ENCODE measurements at regions not wholly inside any gene's neighbourhood (a gene's known extent, or its start where the extent isn't known, plus 50 kb on each side); places are given as distances from the start of the nearest gene placed in this dataset.

DNA sequence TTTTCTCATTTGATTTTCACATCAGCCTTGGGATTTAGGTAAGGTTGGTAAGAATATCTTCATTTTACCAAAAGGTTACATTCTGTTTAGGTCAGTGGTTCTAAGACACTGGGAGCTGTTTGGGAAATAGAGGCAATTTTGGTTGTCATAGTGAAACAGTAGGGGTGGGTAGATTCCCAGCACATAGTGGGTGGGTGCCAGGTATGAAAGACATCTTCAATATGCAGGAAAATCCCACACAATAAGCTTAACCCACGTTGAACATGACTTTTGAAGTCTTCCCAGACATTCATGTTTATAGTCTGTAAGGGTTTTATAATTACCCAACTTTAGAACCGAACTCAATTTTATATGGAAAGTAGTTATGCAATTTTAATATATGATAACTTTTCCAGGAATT is 249.6 kb downstream of the SNCA start:
- no peak for DNase-seq (ENCODE audit: low spot score in 2 of 2)
- 48% methylated on average over 2 of the region's 2 CpGs for WGBS
- TF ChIP-seq EP300 (IDR thresholded peaks at IDR 0.05) (no peak), CTCF (IDR thresholded peaks at IDR 0.05) (no peak)
- Histone ChIP-seq H3K36me3 (no peaks in the 10 kb centered on the region), H3K27ac (no peak overlapping the region), H3K9me3 (no peaks in the 10 kb centered on the region), H3K4me1 (no peaks in the 10 kb centered on the region), H3K4me3 (no peak overlapping the region), H3K27me3 (no peaks in the 10 kb centered on the region)

- TF ChIP-seq POLR2AphosphoS5 (IDR thresholded peaks at IDR 0.05) (no peak), EP300 (IDR thresholded peaks at IDR 0.05) (no peak), POLR2A (IDR thresholded peaks at IDR 0.05) (no peak), CTCF (IDR thresholded peaks at IDR 0.05) (no peak)
- 46% methylated on average over 2 of the region's 2 CpGs for WGBS
- H3K27me3 ChIP-seq, result no peaks in the 10 kb centered on the region
These were observed 250.1 kb downstream of the SNCA start for GRCh38 chr4:89586864-89587263.

GRCh38 chr4:89586318-89586717 is 250.6 kb downstream of the SNCA start:
- TF ChIP-seq CTCF (IDR thresholded peaks at IDR 0.05) (no peak), POLR2AphosphoS5 (IDR thresholded peaks at IDR 0.05) (no peak), POLR2A (IDR thresholded peaks at IDR 0.05) (no peak), EP300 (IDR thresholded peaks at IDR 0.05) (no peak)
- no peaks in the 10 kb centered on the region for H3K9me3 ChIP-seq
- H3K4me1 ChIP-seq, result no peaks in the 10 kb centered on the region
- WGBS, result 55% methylated on average over 3 of the region's 3 CpGs
- no peak overlapping the region for H3K27ac ChIP-seq
- no peak for DNase-seq (ENCODE audit: low spot score in 2 of 2)
- H3K27me3 ChIP-seq, result no peaks in the 10 kb centered on the region
- no peaks in the 10 kb centered on the region for H3K36me3 ChIP-seq
- H3K4me3 ChIP-seq, result no peak overlapping the region

More at GRCh38 chr4:89586864-89587263, 250.1 kb downstream of the SNCA start:
- no peak overlapping the region for H3K4me3 ChIP-seq
- H3K9me3 ChIP-seq, result no peaks in the 10 kb centered on the region
- H3K36me3 ChIP-seq, result no peaks in the 10 kb centered on the region
- H3K4me1 ChIP-seq, result no peaks in the 10 kb centered on the region
- H3K27ac ChIP-seq, result no peak overlapping the region
- DNase-seq (ENCODE audit: low spot score in 2 of 2), result no peak

- TF ChIP-seq EP300 (IDR thresholded peaks at IDR 0.05), result no peak
- TF ChIP-seq CTCF (IDR thresholded peaks at IDR 0.05), result no peak
- no peak for TF ChIP-seq POLR2AphosphoS5 (IDR thresholded peaks at IDR 0.05)
- TF ChIP-seq POLR2A (IDR thresholded peaks at IDR 0.05), result no peak
- no peaks in the 10 kb centered on the region for H3K4me1 ChIP-seq
- H3K27ac ChIP-seq, result no peak overlapping the region
- no peaks in the 10 kb centered on the region for H3K9me3 ChIP-seq
- no peak for DNase-seq (ENCODE audit: low spot score in 2 of 2)
- 65% methylated on average over 5 of the region's 5 CpGs for WGBS
- H3K36me3 ChIP-seq, result no peaks in the 10 kb centered on the region
- no peak overlapping the region for H3K4me3 ChIP-seq
- H3K27me3 ChIP-seq, result no peaks in the 10 kb centered on the region
These were observed 254.0 kb downstream of the SNCA start for GRCh38 chr4:89582756-89583505.

DNA sequence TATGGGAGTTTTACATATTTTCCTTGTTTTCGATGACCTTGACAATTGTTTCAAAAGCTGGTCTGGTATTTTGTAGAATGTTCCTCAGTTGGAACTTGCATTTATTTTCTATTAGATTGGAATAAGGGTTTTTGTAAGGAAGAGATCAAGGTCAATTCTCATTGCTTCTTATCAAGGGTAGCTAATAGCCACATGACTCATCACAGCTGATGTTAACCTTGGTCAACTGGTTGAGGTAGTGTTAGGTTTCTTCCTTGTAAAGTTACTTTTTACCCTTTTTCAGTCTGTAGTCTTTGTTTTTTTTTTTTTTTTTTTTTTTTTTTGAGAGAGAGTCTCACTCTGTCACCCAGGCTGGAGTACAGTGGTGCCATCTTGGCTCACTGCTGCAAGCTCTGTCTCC is 257.2 kb downstream of the SNCA start:
- WGBS, result 0% methylated on average over 1 of the region's 1 CpG
- Histone ChIP-seq H3K27ac (no peak overlapping the region), H3K4me3 (no peak overlapping the region), H3K4me1 (no peaks in the 10 kb centered on the region), H3K9me3 (no peaks in the 10 kb centered on the region), H3K27me3 (no peaks in the 10 kb centered on the region), H3K36me3 (no peaks in the 10 kb centered on the region)
- no peak for TF ChIP-seq CTCF (IDR thresholded peaks at IDR 0.05)
- no peak for TF ChIP-seq POLR2A (IDR thresholded peaks at IDR 0.05)
- TF ChIP-seq EP300 (IDR thresholded peaks at IDR 0.05), result no peak
- no peak for TF ChIP-seq POLR2AphosphoS5 (IDR thresholded peaks at IDR 0.05)
- no peak for DNase-seq (ENCODE audit: low spot score in 2 of 2)
